ENCODE measurements at regions not wholly inside any gene's neighbourhood (a gene's known extent, or its start where the extent isn't known, plus 50 kb on each side); places are given as distances from the start of the nearest gene placed in this dataset.

DNA sequence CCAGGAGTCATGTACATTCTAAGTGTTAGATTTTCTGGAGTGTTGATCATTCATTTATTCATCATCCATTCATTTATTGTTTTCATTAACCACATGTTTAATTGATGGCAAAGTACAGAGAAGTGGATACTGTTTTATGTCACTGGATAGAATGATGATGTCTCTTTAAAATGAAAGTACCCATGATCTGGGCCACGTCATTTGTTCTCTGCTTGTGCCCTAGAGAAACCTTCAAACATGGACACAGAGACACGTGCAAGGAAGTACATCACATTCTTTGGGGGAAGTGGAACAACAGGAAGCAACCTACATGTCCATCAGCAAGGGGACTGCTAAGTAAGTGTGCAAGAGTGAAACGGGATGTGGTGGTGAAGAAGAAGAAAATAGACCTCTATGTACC is 75.8 kb upstream of the TSHZ2 start:
- TF ChIP-seq POLR2A (IDR thresholded peaks at IDR 0.05; ENCODE audit: low read depth, low read length) (no peak), POLR2AphosphoS5 (IDR thresholded peaks at IDR 0.05; ENCODE audit: low read depth, low read length) (no peak), TAF1 (IDR thresholded peaks at IDR 0.05; ENCODE audit: borderline replicate concordance, low read depth, low read length) (no peak)

Measured in GM12892 (cell line).